AG04450 (cell line): ENCODE measurements at regions not wholly inside any gene's neighbourhood (a gene's known extent, or its start where the extent isn't known, plus 50 kb on each side); places are given as distances from the start of the nearest gene placed in this dataset.

Source experiments
- CTCF ChIA-PET: fragments of 300-600, 350-600 bp; formaldehyde crosslinking; extraction: SDS; loops from one replicate; lab custom pipeline; 2022; ENCODE audit warnings: antibody characterized with exemption, inconsistent platforms; lab: Charles Lee
- POLR2A ChIA-PET: fragments of 350-600 bp; formaldehyde crosslinking; extraction: SDS; loops from one replicate; lab custom pipeline; 2021; ENCODE audit warnings: antibody characterized with exemption, inconsistent platforms; lab: Yijun Ruan, JAX
- DNase-seq: peaks from one replicate; pipeline ENCODE4 v3.0.0-alpha.2; 2011; ENCODE audit warnings: low read depth, low spot score
- H3K27ac ChIP-seq: one replicate; pipeline ENCODE4 v1.5.1; 2012; ENCODE audit warnings: low read depth, low read length, control low read depth
- H3K27me3 ChIP-seq: one replicate; pipeline ENCODE4 v1.6.0; 2012; ENCODE audit warnings: low read length; ENCODE audit not compliant: control insufficient read depth, insufficient read depth
- H3K4me3 ChIP-seq: 2 replicates; pipeline ENCODE4 v1.5.1; 2011; ENCODE audit warnings: mild to moderate bottlenecking, low read depth, low read length, control low read depth
- H3K9me3 ChIP-seq: 2 replicates; pipeline ENCODE4 v1.5.1; 2012; ENCODE audit warnings: low read length; ENCODE audit not compliant: control insufficient read depth, insufficient read depth
- CTCF ChIP-seq: IDR thresholded peaks from 2 replicates; pipeline ENCODE4 v1.5.1; 2011; ENCODE audit warnings: low read depth, low read length, control low read depth, inconsistent platforms

- ChIA-PET CTCF (no interaction called here), POLR2A (no interaction called here)
These were observed 293.0 kb upstream of the VRK2 start for GRCh38 chr2:57753636-57754035.

GRCh38 chr2:57758686-57759085 is 287.9 kb upstream of the VRK2 start:
- DNase-seq: no peak
- TF ChIP-seq CTCF: no peak
- ChIA-PET CTCF (interaction anchor here (0.8 to 2.8 kb wide), 10 partner anchors 9 to 922 kb away, joined by 3 to 34 read pairs (median 4); no protein-coding TSS in a partner anchor), POLR2A (no interaction called here)
- H3K9me3 ChIP-seq: no peaks in the 10 kb centered on the region
- H3K27me3 ChIP-seq: no peaks in the 10 kb centered on the region
- no peak overlapping the region for H3K27ac ChIP-seq
- H3K4me3 ChIP-seq: no peak overlapping the region

More at GRCh38 chr2:57753636-57754035, 293.0 kb upstream of the VRK2 start:
- H3K4me3 ChIP-seq: no peak overlapping the region
- no peaks in the 10 kb centered on the region for H3K27me3 ChIP-seq
- no peak for DNase-seq
- no peak for TF ChIP-seq CTCF
- H3K27ac ChIP-seq: no peak overlapping the region
- no peaks in the 10 kb centered on the region for H3K9me3 ChIP-seq

GRCh38 chr2:57759131-57759530 is 287.5 kb upstream of the VRK2 start:
- CTCF ChIA-PET: interaction anchor here (0.7 to 2.8 kb wide), 13 partner anchors 8 to 921 kb away, joined by 3 to 34 read pairs (median 4); no protein-coding TSS in a partner anchor
- no peak for DNase-seq
- TF ChIP-seq CTCF: no peak
- H3K27ac ChIP-seq: no peak overlapping the region
- no peaks in the 10 kb centered on the region for H3K9me3 ChIP-seq
- no peaks in the 10 kb centered on the region for H3K27me3 ChIP-seq
- no peak overlapping the region for H3K4me3 ChIP-seq
- POLR2A ChIA-PET: no interaction called here

GRCh38 chr2:57759822-57760300 is 286.7 kb upstream of the VRK2 start:
- ChIA-PET POLR2A (no interaction called here), CTCF (interaction anchor here (0.6 to 2.8 kb wide), 20 partner anchors 8 to 1353 kb away, joined by 3 to 34 read pairs (median 3); no protein-coding TSS in a partner anchor)
- Histone ChIP-seq H3K9me3 (no peaks in the 10 kb centered on the region), H3K27ac (no peak overlapping the region), H3K27me3 (no peaks in the 10 kb centered on the region), H3K4me3 (peak overlapping the region; percentile 48)
- TF ChIP-seq CTCF: peak; percentile 97
- peak; percentile 55 for DNase-seq

GRCh38 chr2:57760381-57760801 is 286.2 kb upstream of the VRK2 start:
- ChIA-PET POLR2A (no interaction called here), CTCF (interaction anchor here (0.6 to 2.8 kb wide), 15 partner anchors 8 to 1353 kb away, joined by 3 to 34 read pairs (median 3); no protein-coding TSS in a partner anchor)
- DNase-seq: no peak
- no peak for TF ChIP-seq CTCF
- Histone ChIP-seq H3K27me3 (no peaks in the 10 kb centered on the region), H3K9me3 (no peaks in the 10 kb centered on the region), H3K4me3 (no peak overlapping the region), H3K27ac (no peak overlapping the region)
